Fibroblast of lung (primary cell): ENCODE measurements at regions not wholly inside any gene's neighbourhood (a gene's known extent, or its start where the extent isn't known, plus 50 kb on each side); places are given as distances from the start of the nearest gene placed in this dataset.

ENCODE experiments used
- EZH2 ChIP-seq: IDR thresholded peaks from 2 replicates; pipeline ENCODE4 v1.5.1; 2012; ENCODE audit warnings: low read length, control low read depth, mild to moderate bottlenecking; ENCODE audit errors: missing control alignments
- TF ChIP-seq, protein P1 (sequence below), 2 donors: IDR thresholded peaks in 1 of 2; conservative IDR thresholded peaks in 1 of 2; 1 replicate in 1 of 2; 2 replicates in 1 of 2; pipeline ENCODE4 v1.5.1; 2011 to 2012; ENCODE audit warnings: low read length in 2 of 2, control low read depth in 1 of 2, inconsistent platforms in 1 of 2, low read depth in 1 of 2, mild to moderate bottlenecking in 1 of 2

DNA sequence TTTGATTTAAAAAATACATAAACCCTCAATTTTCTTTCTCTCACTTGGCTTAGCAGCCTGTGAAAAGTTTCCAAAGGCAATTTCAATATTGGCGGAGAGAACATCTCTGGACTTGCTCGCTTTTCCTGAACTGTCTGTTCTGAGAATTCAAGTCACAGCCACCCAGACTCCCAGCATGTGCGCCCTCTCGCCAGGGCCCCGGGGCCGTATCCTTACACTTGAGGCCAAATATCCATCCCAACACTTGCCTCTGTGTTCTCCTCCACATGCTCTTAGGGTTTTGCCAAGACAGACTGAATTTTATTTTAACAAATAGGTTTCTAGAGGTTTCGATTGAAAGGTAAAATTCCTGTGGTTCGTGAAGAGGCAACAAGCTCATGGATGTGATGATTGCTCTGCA lies 111.5 kb upstream of the GPR26 start:
- TF ChIP-seq, protein P1, sequence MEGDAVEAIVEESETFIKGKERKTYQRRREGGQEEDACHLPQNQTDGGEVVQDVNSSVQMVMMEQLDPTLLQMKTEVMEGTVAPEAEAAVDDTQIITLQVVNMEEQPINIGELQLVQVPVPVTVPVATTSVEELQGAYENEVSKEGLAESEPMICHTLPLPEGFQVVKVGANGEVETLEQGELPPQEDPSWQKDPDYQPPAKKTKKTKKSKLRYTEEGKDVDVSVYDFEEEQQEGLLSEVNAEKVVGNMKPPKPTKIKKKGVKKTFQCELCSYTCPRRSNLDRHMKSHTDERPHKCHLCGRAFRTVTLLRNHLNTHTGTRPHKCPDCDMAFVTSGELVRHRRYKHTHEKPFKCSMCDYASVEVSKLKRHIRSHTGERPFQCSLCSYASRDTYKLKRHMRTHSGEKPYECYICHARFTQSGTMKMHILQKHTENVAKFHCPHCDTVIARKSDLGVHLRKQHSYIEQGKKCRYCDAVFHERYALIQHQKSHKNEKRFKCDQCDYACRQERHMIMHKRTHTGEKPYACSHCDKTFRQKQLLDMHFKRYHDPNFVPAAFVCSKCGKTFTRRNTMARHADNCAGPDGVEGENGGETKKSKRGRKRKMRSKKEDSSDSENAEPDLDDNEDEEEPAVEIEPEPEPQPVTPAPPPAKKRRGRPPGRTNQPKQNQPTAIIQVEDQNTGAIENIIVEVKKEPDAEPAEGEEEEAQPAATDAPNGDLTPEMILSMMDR (conservative IDR thresholded peaks at IDR 0.05 in 1 of 2, IDR thresholded peaks at IDR 0.05 in 1 of 2; ENCODE audit: low read depth in 1 of 2, low read length in 2 of 2): no peak
- TF ChIP-seq EZH2: no peak
